Thyroid gland (tissue), 4 donors: ENCODE measurements at regions not wholly inside any gene's neighbourhood (a gene's known extent, or its start where the extent isn't known, plus 50 kb on each side); places are given as distances from the start of the nearest gene placed in this dataset.

Source experiments
- POLR2A ChIP-seq, 2 donors: fragments of 450-650 bp; IDR thresholded peaks; one replicate each; pipeline ENCODE4 v1.6.1; 2017; ENCODE audit warnings: antibody characterized with exemption in 2 of 2, mild to moderate bottlenecking in 2 of 2, moderate library complexity in 1 of 2
- TF ChIP-seq, protein P1 (sequence below), 6 experiments: fragments of 200-600 bp in 3 of 6; fragments of 450-650 bp in 3 of 6; sonication (generic) in 3 of 6; IDR thresholded peaks; one replicate each; pipeline ENCODE4 v1.5.1; 2016 to 2019; ENCODE audit warnings: antibody characterized with exemption in 6 of 6, mild to moderate bottlenecking in 2 of 6, inconsistent platforms in 1 of 6, moderate library complexity in 1 of 6

DNA sequence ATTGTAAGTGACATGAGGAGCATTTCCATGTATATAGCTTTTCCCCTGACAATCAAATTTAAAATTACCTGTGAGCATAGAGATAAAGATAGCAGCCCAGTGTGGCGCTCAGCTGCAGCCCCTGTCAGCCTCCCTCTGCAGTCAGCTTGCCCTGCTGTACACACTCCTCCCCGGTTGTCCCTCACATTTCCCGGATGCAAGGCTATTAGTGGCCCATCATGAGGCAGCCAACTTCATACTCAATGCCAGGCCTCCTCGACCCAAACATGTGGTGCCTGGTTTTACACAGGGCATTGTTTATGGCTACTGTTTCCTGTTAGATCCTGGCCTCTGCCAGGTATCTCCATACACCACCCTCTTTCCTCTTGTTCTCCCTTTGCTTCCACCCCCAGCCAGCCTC lies 116.1 kb upstream of the SH3BP4 start:
- TF ChIP-seq, protein P1, sequence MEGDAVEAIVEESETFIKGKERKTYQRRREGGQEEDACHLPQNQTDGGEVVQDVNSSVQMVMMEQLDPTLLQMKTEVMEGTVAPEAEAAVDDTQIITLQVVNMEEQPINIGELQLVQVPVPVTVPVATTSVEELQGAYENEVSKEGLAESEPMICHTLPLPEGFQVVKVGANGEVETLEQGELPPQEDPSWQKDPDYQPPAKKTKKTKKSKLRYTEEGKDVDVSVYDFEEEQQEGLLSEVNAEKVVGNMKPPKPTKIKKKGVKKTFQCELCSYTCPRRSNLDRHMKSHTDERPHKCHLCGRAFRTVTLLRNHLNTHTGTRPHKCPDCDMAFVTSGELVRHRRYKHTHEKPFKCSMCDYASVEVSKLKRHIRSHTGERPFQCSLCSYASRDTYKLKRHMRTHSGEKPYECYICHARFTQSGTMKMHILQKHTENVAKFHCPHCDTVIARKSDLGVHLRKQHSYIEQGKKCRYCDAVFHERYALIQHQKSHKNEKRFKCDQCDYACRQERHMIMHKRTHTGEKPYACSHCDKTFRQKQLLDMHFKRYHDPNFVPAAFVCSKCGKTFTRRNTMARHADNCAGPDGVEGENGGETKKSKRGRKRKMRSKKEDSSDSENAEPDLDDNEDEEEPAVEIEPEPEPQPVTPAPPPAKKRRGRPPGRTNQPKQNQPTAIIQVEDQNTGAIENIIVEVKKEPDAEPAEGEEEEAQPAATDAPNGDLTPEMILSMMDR (IDR thresholded peaks at IDR 0.05): no peak
- no peak for TF ChIP-seq POLR2A (IDR thresholded peaks at IDR 0.05)
